ENCODE measurements at regions not wholly inside any gene's neighbourhood (a gene's known extent, or its start where the extent isn't known, plus 50 kb on each side); places are given as distances from the start of the nearest gene placed in this dataset.

- no peak overlapping the region for H3K4me2 ChIP-seq (ENCODE audit: low read length, poor library complexity, severe bottlenecking)
- peak; percentile 10 for DNase-seq
- no peak overlapping the region for H2AK5ac ChIP-seq (ENCODE audit: low read length, severe bottlenecking)
- H2BK120ac ChIP-seq (ENCODE audit: low read depth, low read length) = no peak overlapping the region
- no peaks in the 10 kb centered on the region for H3K27me3 ChIP-seq (ENCODE audit: control insufficient read depth in 1 of 2, insufficient read depth in 1 of 2, low read length in 2 of 2)
- H4K8ac ChIP-seq (ENCODE audit: low read length) = no peak overlapping the region
- no peak overlapping the region for H2BK5ac ChIP-seq (ENCODE audit: low read depth, low read length, poor library complexity, severe bottlenecking)
- H3K9ac ChIP-seq (ENCODE audit: low read length) = no peak overlapping the region
- no peak overlapping the region for H4K91ac ChIP-seq (ENCODE audit: low read length)
- H3K14ac ChIP-seq (ENCODE audit: low read length in 2 of 2) = no peak overlapping the region
- WGBS = no CpG with 5 or more reads among the region's 2 CpGs
- no peaks in the 10 kb centered on the region for H3K4me1 ChIP-seq (ENCODE audit: control insufficient read depth, insufficient read depth, low read depth, low read length)
- no peak overlapping the region for H3K4ac ChIP-seq (ENCODE audit: low read depth in 1 of 2, low read length in 2 of 2)
- H3K4me3 ChIP-seq (ENCODE audit: insufficient read depth in 1 of 2, low read depth in 1 of 2, low read length in 2 of 2) = no peak overlapping the region
- no peak overlapping the region for H3K18ac ChIP-seq (ENCODE audit: low read depth in 1 of 2, low read length in 2 of 2)
- no peak overlapping the region for H2AFZ ChIP-seq (ENCODE audit: low read depth, low read length)
- no peaks in the 10 kb centered on the region for H3K79me1 ChIP-seq (replicated peaks; ENCODE audit: low read length, poor library complexity, severe bottlenecking)
- no peak overlapping the region for H3K27ac ChIP-seq (ENCODE audit: low read length, poor library complexity, severe bottlenecking)
- H3K9me3 ChIP-seq (ENCODE audit: control insufficient read depth, low read length) = peaks cover 7% of the 10 kb centered on the region
- H2BK12ac ChIP-seq (ENCODE audit: low read length in 2 of 2) = no peak overlapping the region
- no peak overlapping the region for H2BK15ac ChIP-seq (ENCODE audit: low read depth, poor library complexity, severe bottlenecking)
- no peaks in the 10 kb centered on the region for H3K36me3 ChIP-seq (ENCODE audit: control insufficient read depth in 1 of 2, insufficient read depth in 2 of 2, low read depth in 1 of 2, low read length in 2 of 2)
- no peak overlapping the region for H3K23ac ChIP-seq (ENCODE audit: low read length in 2 of 2)
Measured at GRCh38 chr1:163796394-163796821, 474.7 kb downstream of the NUF2 start.

- Histone ChIP-seq H4K8ac (ENCODE audit: low read length) (no peak overlapping the region), H3K27me3 (ENCODE audit: control insufficient read depth in 1 of 2, insufficient read depth in 1 of 2, low read length in 2 of 2) (no peaks in the 10 kb centered on the region), H2BK5ac (ENCODE audit: low read depth, low read length, poor library complexity, severe bottlenecking) (no peak overlapping the region), H3K27ac (ENCODE audit: low read length, poor library complexity, severe bottlenecking) (no peak overlapping the region), H3K4me3 (ENCODE audit: insufficient read depth in 1 of 2, low read depth in 1 of 2, low read length in 2 of 2) (no peak overlapping the region), H3K9ac (ENCODE audit: low read length) (no peak overlapping the region), H3K4ac (ENCODE audit: low read depth in 1 of 2, low read length in 2 of 2) (no peak overlapping the region), H3K36me3 (ENCODE audit: control insufficient read depth in 1 of 2, insufficient read depth in 2 of 2, low read depth in 1 of 2, low read length in 2 of 2) (no peaks in the 10 kb centered on the region), H3K4me1 (ENCODE audit: control insufficient read depth, insufficient read depth, low read depth, low read length) (no peaks in the 10 kb centered on the region), H2BK15ac (ENCODE audit: low read depth, poor library complexity, severe bottlenecking) (no peak overlapping the region), H2AFZ (ENCODE audit: low read depth, low read length) (no peak overlapping the region), H3K23ac (ENCODE audit: low read length in 2 of 2) (no peak overlapping the region), H3K14ac (ENCODE audit: low read length in 2 of 2) (no peak overlapping the region), H2BK12ac (ENCODE audit: low read length in 2 of 2) (no peak overlapping the region), H3K79me1 (replicated peaks; ENCODE audit: low read length, poor library complexity, severe bottlenecking) (no peaks in the 10 kb centered on the region), H3K18ac (ENCODE audit: low read depth in 1 of 2, low read length in 2 of 2) (no peak overlapping the region), H2AK5ac (ENCODE audit: low read length, severe bottlenecking) (no peak overlapping the region), H4K91ac (ENCODE audit: low read length) (no peak overlapping the region), H2BK120ac (ENCODE audit: low read depth, low read length) (no peak overlapping the region), H3K4me2 (ENCODE audit: low read length, poor library complexity, severe bottlenecking) (no peak overlapping the region), H3K9me3 (ENCODE audit: control insufficient read depth, low read length) (peaks cover 2% of the 10 kb centered on the region)
- DNase-seq = no peak
Measured at GRCh38 chr1:163797816-163798215, 476.1 kb downstream of the NUF2 start.

DNA sequence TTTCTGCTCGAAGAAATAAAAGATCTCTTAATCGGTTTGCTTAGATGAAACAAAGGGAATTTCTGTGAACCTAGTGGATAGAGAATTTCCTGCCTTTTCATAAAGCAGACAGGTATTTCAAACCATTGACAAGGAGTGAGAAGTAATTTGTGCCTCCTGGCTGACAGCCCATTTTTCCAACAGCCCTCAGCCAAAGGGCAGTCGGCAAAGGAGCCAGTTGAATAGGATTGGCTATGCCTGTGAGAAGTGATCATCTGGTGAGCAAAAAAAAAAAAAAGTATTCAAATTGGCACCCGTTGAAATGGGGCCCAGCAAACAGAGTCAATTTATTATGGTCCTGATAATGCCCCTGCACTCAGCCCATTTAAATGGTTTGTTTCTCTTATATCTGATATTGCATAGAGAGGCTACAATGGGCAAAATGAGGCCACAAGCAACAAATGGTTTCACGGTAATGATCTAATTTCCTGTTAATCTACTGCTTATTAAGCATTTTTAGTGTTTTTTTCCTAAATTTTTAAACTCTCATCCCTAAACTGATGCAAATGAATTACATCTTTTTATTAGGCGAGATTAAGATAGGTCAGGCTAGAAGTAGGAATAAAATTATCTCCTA lies 477.5 kb downstream of the NUF2 start:
- H3K36me3 ChIP-seq (ENCODE audit: control insufficient read depth in 1 of 2, insufficient read depth in 2 of 2, low read depth in 1 of 2, low read length in 2 of 2) = no peaks in the 10 kb centered on the region
- no peak overlapping the region for H3K4me2 ChIP-seq (ENCODE audit: low read length, poor library complexity, severe bottlenecking)
- no peak overlapping the region for H2BK120ac ChIP-seq (ENCODE audit: low read depth, low read length)
- H3K9ac ChIP-seq (ENCODE audit: low read length) = no peak overlapping the region
- no peak overlapping the region for H2BK5ac ChIP-seq (ENCODE audit: low read depth, low read length, poor library complexity, severe bottlenecking)
- no peak overlapping the region for H3K27ac ChIP-seq (ENCODE audit: low read length, poor library complexity, severe bottlenecking)
- no peak overlapping the region for H2BK15ac ChIP-seq (ENCODE audit: low read depth, poor library complexity, severe bottlenecking)
- no peak for DNase-seq
- WGBS = 98% methylated on average over 4 of the region's 6 CpGs
- no peak overlapping the region for H3K18ac ChIP-seq (ENCODE audit: low read depth in 1 of 2, low read length in 2 of 2)
- H2BK12ac ChIP-seq (ENCODE audit: low read length in 2 of 2) = no peak overlapping the region
- H3K23ac ChIP-seq (ENCODE audit: low read length in 2 of 2) = no peak overlapping the region
- no peak overlapping the region for H2AFZ ChIP-seq (ENCODE audit: low read depth, low read length)
- no peak overlapping the region for H4K8ac ChIP-seq (ENCODE audit: low read length)
- H3K4me1 ChIP-seq (ENCODE audit: control insufficient read depth, insufficient read depth, low read depth, low read length) = no peaks in the 10 kb centered on the region
- H3K14ac ChIP-seq (ENCODE audit: low read length in 2 of 2) = no peak overlapping the region
- H3K4ac ChIP-seq (ENCODE audit: low read depth in 1 of 2, low read length in 2 of 2) = no peak overlapping the region
- no peak overlapping the region for H4K91ac ChIP-seq (ENCODE audit: low read length)
- no peaks in the 10 kb centered on the region for H3K27me3 ChIP-seq (ENCODE audit: control insufficient read depth in 1 of 2, insufficient read depth in 1 of 2, low read length in 2 of 2)
- H3K79me1 ChIP-seq (replicated peaks; ENCODE audit: low read length, poor library complexity, severe bottlenecking) = no peaks in the 10 kb centered on the region
- H2AK5ac ChIP-seq (ENCODE audit: low read length, severe bottlenecking) = no peak overlapping the region
- no peaks in the 10 kb centered on the region for H3K9me3 ChIP-seq (ENCODE audit: control insufficient read depth, low read length)
- H3K4me3 ChIP-seq (ENCODE audit: insufficient read depth in 1 of 2, low read depth in 1 of 2, low read length in 2 of 2) = no peak overlapping the region

DNA sequence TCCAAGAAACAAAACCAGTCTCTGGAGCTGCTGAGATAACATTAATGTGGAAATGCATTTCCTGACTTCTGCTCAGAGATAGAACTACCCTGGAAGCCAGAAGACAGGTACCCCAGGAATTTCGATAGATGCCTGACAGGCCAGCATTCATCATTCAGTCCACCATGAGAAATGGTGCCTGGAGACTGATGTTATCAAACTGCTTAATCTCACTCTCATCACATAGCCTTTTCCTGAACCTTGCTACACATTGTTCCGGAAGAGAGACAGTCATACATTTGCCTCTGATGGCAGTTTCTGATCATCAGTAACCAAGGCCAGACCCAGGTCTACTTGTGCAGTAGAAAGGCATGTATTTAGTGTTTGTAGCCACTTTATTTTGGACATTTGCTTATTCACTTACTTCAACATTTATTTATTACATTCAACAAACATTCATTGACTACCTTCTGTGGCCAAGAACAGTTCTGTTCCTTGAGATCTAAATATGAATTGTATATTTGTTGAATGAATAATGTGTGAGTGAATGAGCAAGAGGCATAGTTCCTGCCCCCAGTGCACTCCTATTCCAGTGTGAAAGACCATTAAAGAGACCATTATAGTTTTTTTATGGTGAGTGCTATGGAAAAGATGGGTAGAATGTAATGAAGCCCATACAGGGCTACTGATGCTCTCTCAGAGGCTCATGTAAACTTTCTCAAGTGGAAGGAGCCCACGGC lies 485.7 kb downstream of the NUF2 start:
- no peak overlapping the region for H3K4me2 ChIP-seq (ENCODE audit: low read length, poor library complexity, severe bottlenecking)
- H3K4me1 ChIP-seq (ENCODE audit: control insufficient read depth, insufficient read depth, low read depth, low read length) = no peaks in the 10 kb centered on the region
- no peak for DNase-seq
- H3K27ac ChIP-seq (ENCODE audit: low read length, poor library complexity, severe bottlenecking) = no peak overlapping the region
- no peak overlapping the region for H2AFZ ChIP-seq (ENCODE audit: low read depth, low read length)
- no peaks in the 10 kb centered on the region for H3K27me3 ChIP-seq (ENCODE audit: control insufficient read depth in 1 of 2, insufficient read depth in 1 of 2, low read length in 2 of 2)
- H3K23ac ChIP-seq (ENCODE audit: low read length in 2 of 2) = no peak overlapping the region
- H2BK5ac ChIP-seq (ENCODE audit: low read depth, low read length, poor library complexity, severe bottlenecking) = no peak overlapping the region
- no peaks in the 10 kb centered on the region for H3K9me3 ChIP-seq (ENCODE audit: control insufficient read depth, low read length)
- no peak overlapping the region for H4K8ac ChIP-seq (ENCODE audit: low read length)
- H4K91ac ChIP-seq (ENCODE audit: low read length) = no peak overlapping the region
- no peaks in the 10 kb centered on the region for H3K36me3 ChIP-seq (ENCODE audit: control insufficient read depth in 1 of 2, insufficient read depth in 2 of 2, low read depth in 1 of 2, low read length in 2 of 2)
- WGBS = 59% methylated on average over 3 of the region's 3 CpGs
- H3K18ac ChIP-seq (ENCODE audit: low read depth in 1 of 2, low read length in 2 of 2) = no peak overlapping the region
- no peak overlapping the region for H2BK120ac ChIP-seq (ENCODE audit: low read depth, low read length)
- H3K4me3 ChIP-seq (ENCODE audit: insufficient read depth in 1 of 2, low read depth in 1 of 2, low read length in 2 of 2) = no peak overlapping the region
- no peak overlapping the region for H3K14ac ChIP-seq (ENCODE audit: low read length in 2 of 2)
- H3K4ac ChIP-seq (ENCODE audit: low read depth in 1 of 2, low read length in 2 of 2) = no peak overlapping the region
- no peak overlapping the region for H2BK15ac ChIP-seq (ENCODE audit: low read depth, poor library complexity, severe bottlenecking)
- H3K9ac ChIP-seq (ENCODE audit: low read length) = no peak overlapping the region
- H3K79me1 ChIP-seq (replicated peaks; ENCODE audit: low read length, poor library complexity, severe bottlenecking) = no peaks in the 10 kb centered on the region
- H2AK5ac ChIP-seq (ENCODE audit: low read length, severe bottlenecking) = no peak overlapping the region
- no peak overlapping the region for H2BK12ac ChIP-seq (ENCODE audit: low read length in 2 of 2)

Data from mesenchymal stem cell (in vitro differentiated cells and primary cell).